Astrocyte of the spinal cord (primary cell): ENCODE measurements at regions not wholly inside any gene's neighbourhood (a gene's known extent, or its start where the extent isn't known, plus 50 kb on each side); places are given as distances from the start of the nearest gene placed in this dataset.

Experiments used
- DNase-seq: peaks from one replicate; pipeline ENCODE4 v3.0.0; 2011; ENCODE audit warnings: low read depth, low spot score
- H3K4me3 ChIP-seq: 2 replicates; pipeline ENCODE4 v1.5.1; 2011; ENCODE audit warnings: low read depth, mild to moderate bottlenecking, low read length, moderate library complexity
- in situ Hi-C: cut with HindIII; loops from 2 replicates; pipeline ENCODE4 v1.10.0; 2017; ENCODE audit warnings: low sequenced_read_pairs
- TF ChIP-seq, protein P1 (sequence below): IDR thresholded peaks from 2 replicates; pipeline ENCODE4 v1.5.1; 2012; ENCODE audit warnings: low read depth, mild to moderate bottlenecking, low read length, inconsistent platforms

DNA sequence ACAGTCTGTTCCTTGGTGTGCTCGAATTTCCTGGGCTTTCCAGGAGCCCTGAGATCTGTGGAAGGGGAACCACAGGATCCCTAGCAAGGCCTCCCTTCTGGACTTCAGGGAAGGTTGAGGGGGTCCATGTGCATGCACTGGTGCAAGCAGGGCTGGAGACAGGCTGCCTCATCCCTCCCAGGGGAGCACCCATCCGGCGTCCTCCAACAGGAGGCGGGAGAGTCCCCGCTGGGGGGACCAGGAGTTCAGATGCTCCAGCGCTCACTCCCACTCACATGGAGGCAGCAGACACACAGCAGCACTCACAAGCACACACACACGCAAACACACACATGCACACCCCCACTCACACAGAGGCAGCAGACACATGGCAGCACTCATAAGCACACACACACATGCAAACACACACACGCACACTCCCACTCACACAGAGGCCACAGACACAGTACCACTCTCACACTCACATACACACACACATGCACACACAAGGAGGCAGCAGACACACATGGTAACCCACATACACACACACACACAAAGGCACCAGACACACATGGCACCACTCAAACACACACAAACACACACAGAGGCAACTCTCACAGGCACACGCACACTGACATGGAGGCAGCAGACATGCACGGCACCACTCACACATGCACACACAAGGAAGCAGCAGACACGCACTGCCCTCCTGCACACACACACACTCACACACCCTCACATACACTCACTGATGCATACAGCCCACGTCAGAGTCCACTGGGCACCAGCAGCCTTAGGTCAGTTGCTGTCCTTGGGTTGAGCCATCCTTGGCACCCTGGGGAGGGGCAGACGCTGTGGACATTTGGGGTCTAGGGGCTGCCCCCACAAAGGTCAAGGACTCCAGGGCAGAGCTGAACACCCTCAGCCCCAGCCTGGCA lies 247.0 kb upstream of the PPP2R2D start:
- H3K4me3 ChIP-seq = no peak overlapping the region
- in situ Hi-C loops = no loop called here
- no peak for DNase-seq
- TF ChIP-seq, protein P1, sequence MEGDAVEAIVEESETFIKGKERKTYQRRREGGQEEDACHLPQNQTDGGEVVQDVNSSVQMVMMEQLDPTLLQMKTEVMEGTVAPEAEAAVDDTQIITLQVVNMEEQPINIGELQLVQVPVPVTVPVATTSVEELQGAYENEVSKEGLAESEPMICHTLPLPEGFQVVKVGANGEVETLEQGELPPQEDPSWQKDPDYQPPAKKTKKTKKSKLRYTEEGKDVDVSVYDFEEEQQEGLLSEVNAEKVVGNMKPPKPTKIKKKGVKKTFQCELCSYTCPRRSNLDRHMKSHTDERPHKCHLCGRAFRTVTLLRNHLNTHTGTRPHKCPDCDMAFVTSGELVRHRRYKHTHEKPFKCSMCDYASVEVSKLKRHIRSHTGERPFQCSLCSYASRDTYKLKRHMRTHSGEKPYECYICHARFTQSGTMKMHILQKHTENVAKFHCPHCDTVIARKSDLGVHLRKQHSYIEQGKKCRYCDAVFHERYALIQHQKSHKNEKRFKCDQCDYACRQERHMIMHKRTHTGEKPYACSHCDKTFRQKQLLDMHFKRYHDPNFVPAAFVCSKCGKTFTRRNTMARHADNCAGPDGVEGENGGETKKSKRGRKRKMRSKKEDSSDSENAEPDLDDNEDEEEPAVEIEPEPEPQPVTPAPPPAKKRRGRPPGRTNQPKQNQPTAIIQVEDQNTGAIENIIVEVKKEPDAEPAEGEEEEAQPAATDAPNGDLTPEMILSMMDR = no peak

DNA sequence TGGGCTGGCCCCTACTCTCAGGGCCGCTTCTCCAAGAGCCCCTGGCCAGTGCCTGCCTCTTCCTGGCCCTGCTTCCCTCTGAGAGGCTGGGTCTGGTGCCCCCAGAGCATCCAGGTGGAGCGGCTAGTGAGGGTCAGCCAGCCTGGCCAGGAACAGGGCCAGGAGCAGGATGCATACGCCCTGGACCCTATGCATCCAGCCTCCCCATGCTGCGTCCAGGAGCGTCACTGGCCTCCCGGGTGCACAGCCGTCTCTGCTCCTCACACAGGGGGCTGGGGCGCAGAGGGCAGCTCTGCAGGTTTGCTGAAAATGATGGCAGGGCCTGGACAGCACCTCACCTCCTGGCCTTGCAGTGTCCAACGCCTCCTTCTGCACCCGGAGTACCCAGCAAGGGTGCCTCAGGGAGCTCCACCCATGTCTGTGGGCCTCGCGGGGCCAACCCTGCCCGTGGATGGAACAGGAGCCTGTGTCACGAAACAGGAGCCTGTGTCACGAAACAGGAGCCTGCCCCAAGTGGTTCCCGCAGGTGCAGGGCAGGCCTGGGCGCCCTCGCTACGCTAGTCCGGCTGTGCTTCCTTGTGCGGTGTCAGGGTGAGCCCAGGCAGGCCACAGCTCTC lies 246.2 kb upstream of the PPP2R2D start:
- DNase-seq = no peak
- in situ Hi-C loops = no loop called here
- TF ChIP-seq, protein P1 = no peak
- no peak overlapping the region for H3K4me3 ChIP-seq

DNA sequence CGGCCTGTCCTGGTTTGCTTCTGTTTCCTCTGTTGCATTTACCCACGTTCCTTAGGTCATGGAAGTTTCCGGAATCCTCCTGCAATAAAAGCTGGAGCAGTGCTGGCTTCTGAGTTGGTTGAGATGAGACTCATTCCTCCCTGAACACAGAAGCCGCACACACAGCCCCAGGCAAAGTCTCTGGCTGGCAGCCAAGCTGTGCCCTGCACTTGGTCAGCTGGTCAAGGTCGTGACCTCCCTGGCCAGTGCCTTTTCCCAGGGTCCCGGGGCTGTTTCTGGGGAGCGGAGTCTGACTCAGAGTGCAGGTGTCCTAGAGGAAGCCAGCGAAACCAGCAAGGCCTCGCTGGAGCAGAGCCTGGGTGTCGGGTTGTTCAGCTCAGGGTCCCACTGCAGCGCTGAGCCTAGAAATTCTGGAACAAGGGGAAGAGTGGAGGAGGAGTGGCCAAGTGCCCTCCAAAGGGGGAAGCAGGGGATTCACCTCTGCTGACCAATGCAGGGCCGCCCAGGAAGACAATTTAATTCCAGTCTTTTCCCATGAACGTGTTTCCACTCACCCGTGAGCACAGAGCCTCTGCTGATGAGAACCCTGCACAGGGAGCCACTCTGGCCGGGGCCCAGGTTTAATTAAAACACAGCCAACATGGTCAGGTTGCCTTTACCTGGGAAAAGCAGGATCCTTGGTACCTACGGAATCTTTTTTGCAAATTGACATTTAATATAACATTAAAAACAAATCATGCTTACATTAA lies 245.5 kb upstream of the PPP2R2D start:
- no peak for DNase-seq
- TF ChIP-seq, protein P1 = no peak
- H3K4me3 ChIP-seq = no peak overlapping the region
- in situ Hi-C loops = no loop called here

DNA sequence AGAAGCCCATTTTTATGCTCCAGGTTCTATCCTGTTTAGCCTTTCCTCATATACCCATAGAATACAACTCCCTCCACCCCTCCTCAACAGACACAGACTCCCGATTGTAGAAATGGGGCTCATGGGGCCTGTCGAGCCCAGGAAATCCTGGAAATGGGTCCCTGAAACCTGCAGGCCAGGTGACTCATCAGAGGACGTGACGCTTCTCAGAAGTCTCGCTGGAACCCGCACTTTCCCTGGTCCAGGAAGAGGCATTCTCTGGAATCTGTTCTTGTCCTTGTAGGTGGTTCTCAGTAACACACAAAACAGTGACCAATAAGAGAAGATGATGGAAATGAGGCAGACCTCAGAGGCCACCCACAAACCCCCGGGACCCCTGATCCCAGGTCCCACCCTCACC lies 244.8 kb upstream of the PPP2R2D start:
- in situ Hi-C loops = no loop called here
- no peak overlapping the region for H3K4me3 ChIP-seq
- DNase-seq = no peak
- TF ChIP-seq, protein P1 = no peak

DNA sequence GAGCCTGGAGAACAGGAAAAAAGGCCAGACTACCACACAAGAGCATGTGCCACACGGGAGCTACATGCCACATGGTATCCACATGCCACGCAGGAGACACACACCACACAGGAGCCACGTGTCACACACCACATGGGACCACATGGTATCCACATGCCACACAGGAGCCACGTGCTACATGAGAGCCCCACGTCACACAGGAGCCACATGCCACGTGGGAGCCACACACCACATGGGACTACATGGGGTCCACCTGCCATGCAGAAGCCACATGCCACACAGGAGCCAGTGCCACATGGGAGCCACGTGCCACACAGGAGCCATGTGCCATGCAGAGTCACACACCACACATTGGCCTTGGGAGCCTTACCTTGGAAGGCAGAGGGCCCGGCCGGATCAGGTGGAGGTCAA lies 244.4 kb upstream of the PPP2R2D start:
- DNase-seq = no peak
- TF ChIP-seq, protein P1 = no peak
- in situ Hi-C loops = no loop called here
- no peak overlapping the region for H3K4me3 ChIP-seq

DNA sequence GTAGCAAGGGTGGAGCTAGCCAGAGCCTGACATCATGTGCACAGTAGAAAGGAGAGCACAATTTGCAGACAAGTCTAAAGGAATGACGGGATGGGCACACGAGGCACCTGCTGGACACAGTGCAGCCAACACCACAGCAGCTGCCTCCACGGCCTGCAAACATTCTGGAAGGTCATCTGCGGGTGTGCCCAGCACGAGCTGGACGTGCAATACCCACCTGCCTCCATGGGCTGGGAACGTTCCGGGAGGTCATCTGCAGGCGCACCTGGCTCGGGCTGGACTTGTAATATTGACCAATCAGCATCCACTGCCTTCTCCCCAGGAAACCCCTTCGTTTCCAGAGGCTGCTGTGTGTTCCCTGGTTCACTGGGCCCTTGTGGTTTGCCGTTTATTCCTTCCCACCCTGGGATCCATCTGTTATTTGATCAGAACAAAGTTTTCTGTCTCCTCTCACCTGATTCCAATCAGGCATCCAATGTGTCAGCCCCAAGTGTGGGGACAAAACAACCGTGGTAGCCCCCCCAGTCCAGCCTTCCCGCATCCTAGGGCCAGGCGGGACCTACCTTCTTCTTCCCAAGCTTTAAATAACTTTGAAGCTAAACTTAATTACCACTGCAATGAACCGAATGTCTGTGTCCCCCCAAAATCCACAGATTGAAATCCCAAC lies 243.4 kb upstream of the PPP2R2D start:
- TF ChIP-seq, protein P1 = no peak
- in situ Hi-C loops = no loop called here
- H3K4me3 ChIP-seq = no peak overlapping the region
- no peak for DNase-seq
